Stimulated activated naive B cell treated with anti-CD40 and anti-IgM and Interleukin-4, amounts not matched to agents 10 μg/mL and 1 μg/mL and 100 μg/mL, for 72 hours (primary cell): ENCODE measurements at regions not wholly inside any gene's neighbourhood (a gene's known extent, or its start where the extent isn't known, plus 50 kb on each side); places are given as distances from the start of the nearest gene placed in this dataset.

ENCODE experiments used
- ATAC-seq, 2 donors: fragments of 150-1000 bp; cut with Tn5 transposase; replicated peaks; 2 replicates each; pipeline ENCODE4 v1.10.0; 2021; ENCODE audit warnings: moderate library complexity in 1 of 2
- DNase-seq: peaks from one replicate; pipeline ENCODE4 v3.0.0; 2021
- H3K27ac Mint-ChIP-seq: one replicate; pipeline ENCODE4 v1.8.0; 2022; ENCODE audit warnings: mild to moderate bottlenecking, mixed read lengths
- H3K27me3 Mint-ChIP-seq, 2 donors: one replicate each; pipeline ENCODE4 v1.8.0; 2022; ENCODE audit warnings: mixed read lengths in 2 of 2
- H3K36me3 Mint-ChIP-seq, 2 donors: one replicate each; pipeline ENCODE4 v1.8.0; 2022; ENCODE audit warnings: mixed read lengths in 2 of 2, mild to moderate bottlenecking in 1 of 2
- H3K4me1 Mint-ChIP-seq, 2 donors: one replicate each; pipeline ENCODE4 v1.8.0; 2022; ENCODE audit warnings: mixed read lengths in 2 of 2, mild to moderate bottlenecking in 1 of 2
- H3K4me3 Mint-ChIP-seq, 2 donors: one replicate each; pipeline ENCODE4 v1.8.0; 2022; ENCODE audit warnings: mild to moderate bottlenecking in 2 of 2, mixed read lengths in 2 of 2, moderate library complexity in 1 of 2
- H3K9me3 Mint-ChIP-seq, 2 donors: one replicate each; pipeline ENCODE4 v1.8.0; 2022; ENCODE audit warnings: mixed read lengths in 2 of 2, mild to moderate bottlenecking in 1 of 2

DNA sequence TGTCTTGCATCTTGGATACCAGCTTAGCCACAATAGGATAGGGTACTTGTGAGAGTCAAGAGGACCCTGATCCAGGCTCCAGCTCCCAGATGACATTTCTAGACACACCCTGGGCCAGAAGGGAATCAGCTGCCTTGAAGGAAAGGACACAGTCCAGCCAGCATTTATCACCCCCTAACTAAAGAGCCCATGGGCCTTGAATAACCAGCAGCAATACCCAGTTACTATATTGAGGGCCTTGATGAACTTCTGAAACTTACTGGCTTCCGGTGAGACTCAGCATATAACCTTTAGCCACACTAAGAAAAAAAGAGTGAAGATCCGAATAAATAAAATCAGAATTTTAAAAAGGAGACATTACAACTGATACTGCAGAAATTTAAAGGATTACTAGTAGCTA lies 1135.4 kb downstream of the LRFN5 start:
- H3K9me3 Mint-ChIP-seq: no peaks in the 10 kb centered on the region
- no peak overlapping the region for H3K4me3 Mint-ChIP-seq
- DNase-seq: no peak
- no peak overlapping the region for H3K27ac Mint-ChIP-seq
- no peaks in the 10 kb centered on the region for H3K4me1 Mint-ChIP-seq
- H3K36me3 Mint-ChIP-seq: no peaks in the 10 kb centered on the region
- no peaks in the 10 kb centered on the region for H3K27me3 Mint-ChIP-seq
- no peak for ATAC-seq

GRCh38 chr14:42736408-42736807 lies 1129.7 kb downstream of the LRFN5 start:
- ATAC-seq (no peak), DNase-seq (no peak)
- Mint-ChIP-seq H3K27ac (no peak overlapping the region), H3K4me1 (no peaks in the 10 kb centered on the region), H3K9me3 (no peaks in the 10 kb centered on the region), H3K27me3 (no peaks in the 10 kb centered on the region), H3K4me3 (no peak overlapping the region), H3K36me3 (no peaks in the 10 kb centered on the region)

- Mint-ChIP-seq H3K9me3 (peaks cover 0 to 2% of the 10 kb centered on the region in 2 donors), H3K4me3 (no peak overlapping the region), H3K27me3 (no peaks in the 10 kb centered on the region), H3K36me3 (no peaks in the 10 kb centered on the region), H3K27ac (no peak overlapping the region), H3K4me1 (no peaks in the 10 kb centered on the region)
- DNase-seq (no peak), ATAC-seq (no peak)
These were observed 1127.4 kb downstream of the LRFN5 start for GRCh38 chr14:42734041-42734440.

DNA sequence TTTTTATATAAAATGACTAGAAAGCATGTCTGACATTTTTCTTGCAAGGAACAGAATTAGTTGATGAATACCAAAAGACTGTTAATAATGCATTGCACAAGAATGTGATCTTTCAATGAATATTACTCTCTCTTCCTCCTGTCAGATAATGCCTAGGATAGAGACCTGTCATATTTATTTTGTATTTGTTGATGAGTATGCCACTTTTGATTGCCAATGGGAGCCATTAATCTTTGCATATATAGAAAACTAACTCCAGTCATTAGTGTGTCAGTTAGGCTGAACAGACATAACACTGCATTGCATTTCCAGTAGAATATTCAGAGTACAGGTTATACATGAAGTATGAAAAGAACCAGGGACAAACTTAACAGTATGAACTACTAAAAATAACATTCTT lies 1125.3 kb downstream of the LRFN5 start:
- Mint-ChIP-seq H3K27ac (no peak overlapping the region), H3K27me3 (no peaks in the 10 kb centered on the region), H3K36me3 (no peaks in the 10 kb centered on the region), H3K9me3 (peaks cover 0 to 2% of the 10 kb centered on the region in 2 donors), H3K4me3 (no peak overlapping the region), H3K4me1 (no peaks in the 10 kb centered on the region)
- DNase-seq (no peak), ATAC-seq (no peak)

GRCh38 chr14:42731480-42731879 lies 1124.8 kb downstream of the LRFN5 start:
- H3K4me1 Mint-ChIP-seq: no peaks in the 10 kb centered on the region
- ATAC-seq: no peak
- no peak overlapping the region for H3K27ac Mint-ChIP-seq
- H3K36me3 Mint-ChIP-seq: no peaks in the 10 kb centered on the region
- H3K9me3 Mint-ChIP-seq: peaks cover 0 to 2% of the 10 kb centered on the region in 2 donors
- no peak overlapping the region for H3K4me3 Mint-ChIP-seq
- DNase-seq: no peak
- H3K27me3 Mint-ChIP-seq: no peaks in the 10 kb centered on the region

DNA sequence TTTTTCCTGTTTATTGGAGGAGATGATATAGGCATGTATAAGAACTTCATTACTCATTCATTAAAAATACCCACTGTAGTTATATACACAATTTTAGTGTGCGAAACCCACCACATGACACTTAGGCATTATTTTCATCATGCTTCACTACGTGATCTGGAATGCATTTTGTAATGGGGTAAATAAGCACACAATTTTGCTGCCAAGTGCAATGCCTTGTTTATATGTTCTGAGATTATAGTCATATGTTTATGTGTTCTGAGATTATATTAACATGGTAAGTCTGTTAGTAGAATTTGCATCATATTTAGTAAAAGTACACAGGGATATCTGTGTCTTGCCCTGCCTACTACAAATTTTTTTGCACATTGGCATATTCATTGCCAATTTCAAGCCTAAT lies 1123.0 kb downstream of the LRFN5 start:
- Mint-ChIP-seq H3K4me1 (no peaks in the 10 kb centered on the region), H3K4me3 (no peak overlapping the region), H3K9me3 (peaks cover 0 to 2% of the 10 kb centered on the region in 2 donors), H3K27me3 (no peaks in the 10 kb centered on the region), H3K36me3 (no peaks in the 10 kb centered on the region), H3K27ac (no peak overlapping the region)
- ATAC-seq (no peak), DNase-seq (no peak)

GRCh38 chr14:42719391-42719790 lies 1112.7 kb downstream of the LRFN5 start:
- no peak overlapping the region for H3K27ac Mint-ChIP-seq
- H3K9me3 Mint-ChIP-seq: peaks cover 0 to 3% of the 10 kb centered on the region in 2 donors
- no peak for ATAC-seq
- H3K4me1 Mint-ChIP-seq: no peaks in the 10 kb centered on the region
- H3K27me3 Mint-ChIP-seq: no peaks in the 10 kb centered on the region
- H3K36me3 Mint-ChIP-seq: no peaks in the 10 kb centered on the region
- H3K4me3 Mint-ChIP-seq: no peak overlapping the region
- no peak for DNase-seq

DNA sequence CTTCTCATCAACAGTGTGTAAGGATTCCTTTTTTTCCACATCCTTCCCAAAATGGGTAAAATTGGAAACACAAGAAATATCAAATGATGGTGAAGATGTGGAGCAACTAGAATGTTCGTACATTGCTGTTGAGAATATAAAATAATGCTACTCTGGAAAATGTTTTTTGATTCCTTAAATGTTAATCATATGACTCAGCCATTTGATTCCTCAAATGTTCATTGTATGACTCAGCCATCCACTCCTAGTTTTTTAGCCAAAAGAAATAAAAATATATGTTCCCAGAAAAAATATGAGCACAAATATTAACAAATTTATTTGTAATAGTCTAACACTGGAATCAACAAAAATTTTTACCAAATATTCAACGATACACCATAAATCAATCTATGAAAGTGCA lies 1108.6 kb downstream of the LRFN5 start:
- ATAC-seq (no peak), DNase-seq (no peak)
- H3K27ac Mint-ChIP-seq: no peak overlapping the region
- H3K4me3 Mint-ChIP-seq: no peak overlapping the region
- H3K4me1 Mint-ChIP-seq: no peaks in the 10 kb centered on the region
- no peaks in the 10 kb centered on the region for H3K27me3 Mint-ChIP-seq
- no peaks in the 10 kb centered on the region for H3K36me3 Mint-ChIP-seq
- H3K9me3 Mint-ChIP-seq: peaks cover 0 to 3% of the 10 kb centered on the region in 2 donors

GRCh38 chr14:42710071-42710470 lies 1103.4 kb downstream of the LRFN5 start:
- ATAC-seq (no peak), DNase-seq (no peak)
- H3K4me1 Mint-ChIP-seq: no peaks in the 10 kb centered on the region
- H3K4me3 Mint-ChIP-seq: no peak overlapping the region
- H3K36me3 Mint-ChIP-seq: no peaks in the 10 kb centered on the region
- no peaks in the 10 kb centered on the region for H3K27me3 Mint-ChIP-seq
- H3K27ac Mint-ChIP-seq: no peak overlapping the region
- H3K9me3 Mint-ChIP-seq: peaks cover 0 to 3% of the 10 kb centered on the region in 2 donors

DNA sequence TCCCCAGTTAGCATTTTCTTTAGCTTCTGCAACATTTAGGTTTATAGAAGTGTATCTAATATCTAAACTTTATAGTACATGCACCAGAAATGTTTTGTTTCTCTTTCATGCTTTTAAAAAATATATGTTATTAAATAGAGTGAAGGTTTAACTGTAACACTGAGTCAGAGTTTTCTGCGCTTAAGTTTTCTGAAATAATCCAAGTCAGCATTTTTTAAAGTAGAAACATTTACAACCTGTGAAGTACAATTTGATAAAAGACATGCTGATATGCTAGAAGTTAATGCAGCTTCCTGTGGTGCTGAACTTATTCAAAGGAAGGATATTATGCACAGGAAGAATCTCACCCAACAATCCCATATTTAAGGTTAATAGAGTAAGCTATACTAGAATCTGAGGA lies 1096.8 kb downstream of the LRFN5 start:
- Mint-ChIP-seq H3K27ac (no peak overlapping the region), H3K36me3 (no peaks in the 10 kb centered on the region), H3K9me3 (no peaks in the 10 kb centered on the region), H3K4me3 (no peak overlapping the region), H3K27me3 (no peaks in the 10 kb centered on the region), H3K4me1 (no peaks in the 10 kb centered on the region)
- DNase-seq (no peak), ATAC-seq (no peak)

DNA sequence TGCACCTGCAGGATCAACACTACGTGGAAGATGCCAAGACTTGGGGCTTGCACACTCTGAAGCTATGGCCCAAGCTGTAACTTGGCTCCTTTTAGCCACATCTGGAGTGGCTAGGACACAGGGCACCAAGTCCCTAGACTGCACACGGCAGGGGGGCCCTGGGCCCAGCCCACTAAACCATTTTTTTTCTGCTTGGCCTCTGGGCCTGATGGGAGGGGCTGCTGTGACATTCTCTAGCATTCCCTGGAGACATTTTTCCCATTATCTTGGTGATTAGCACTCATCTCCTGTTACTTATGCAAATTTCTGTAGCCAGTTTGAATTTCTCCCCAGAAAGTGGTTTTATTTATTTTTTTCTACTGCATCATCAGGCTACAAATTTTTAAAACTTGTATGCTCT lies 1080.7 kb downstream of the LRFN5 start:
- H3K27ac Mint-ChIP-seq: no peak overlapping the region
- H3K4me1 Mint-ChIP-seq: no peaks in the 10 kb centered on the region
- H3K36me3 Mint-ChIP-seq: no peaks in the 10 kb centered on the region
- H3K4me3 Mint-ChIP-seq: no peak overlapping the region
- H3K27me3 Mint-ChIP-seq: no peaks in the 10 kb centered on the region
- H3K9me3 Mint-ChIP-seq: peaks cover 0 to 6% of the 10 kb centered on the region in 2 donors
- ATAC-seq (no peak), DNase-seq (no peak)

- H3K36me3 Mint-ChIP-seq: no peaks in the 10 kb centered on the region
- no peak overlapping the region for H3K27ac Mint-ChIP-seq
- no peak for ATAC-seq
- no peaks in the 10 kb centered on the region for H3K4me1 Mint-ChIP-seq
- no peak for DNase-seq
- no peak overlapping the region for H3K4me3 Mint-ChIP-seq
- peaks cover 0 to 2% of the 10 kb centered on the region in 2 donors for H3K9me3 Mint-ChIP-seq
- no peaks in the 10 kb centered on the region for H3K27me3 Mint-ChIP-seq
These were observed 1077.0 kb downstream of the LRFN5 start for GRCh38 chr14:42683707-42684106.

GRCh38 chr14:42676636-42677035 lies 1070.0 kb downstream of the LRFN5 start:
- no peak overlapping the region for H3K27ac Mint-ChIP-seq
- ATAC-seq: no peak
- no peaks in the 10 kb centered on the region for H3K4me1 Mint-ChIP-seq
- no peak for DNase-seq
- no peaks in the 10 kb centered on the region for H3K36me3 Mint-ChIP-seq
- H3K27me3 Mint-ChIP-seq: no peaks in the 10 kb centered on the region
- H3K4me3 Mint-ChIP-seq: no peak overlapping the region
- H3K9me3 Mint-ChIP-seq: peaks cover 0 to 6% of the 10 kb centered on the region in 2 donors

- Mint-ChIP-seq H3K9me3 (peaks cover 0 to 6% of the 10 kb centered on the region in 2 donors), H3K36me3 (no peaks in the 10 kb centered on the region), H3K27ac (no peak overlapping the region), H3K4me3 (no peak overlapping the region), H3K4me1 (no peaks in the 10 kb centered on the region), H3K27me3 (no peaks in the 10 kb centered on the region)
- ATAC-seq (no peak), DNase-seq (no peak)
These were observed 1067.3 kb downstream of the LRFN5 start for GRCh38 chr14:42673963-42674362.

DNA sequence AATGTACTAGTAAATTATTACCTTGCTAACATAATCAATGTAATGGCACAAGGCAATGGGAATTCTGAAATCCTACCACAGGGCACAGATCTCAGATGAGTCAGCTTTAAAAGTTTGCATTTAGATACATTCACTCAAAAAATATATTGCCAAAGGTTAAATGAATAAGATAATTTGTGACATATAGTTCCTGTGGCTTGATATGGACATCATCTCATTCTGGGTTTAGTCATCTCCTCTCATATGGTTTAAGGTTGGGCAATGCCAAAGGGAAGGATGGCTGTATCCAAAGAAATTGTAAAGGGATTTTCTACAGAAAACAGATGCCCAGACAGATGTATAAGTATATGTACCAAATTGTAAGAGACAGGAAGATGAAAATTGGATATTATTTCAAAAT lies 1065.0 kb downstream of the LRFN5 start:
- Mint-ChIP-seq H3K36me3 (no peaks in the 10 kb centered on the region), H3K4me1 (no peaks in the 10 kb centered on the region), H3K27me3 (no peaks in the 10 kb centered on the region), H3K9me3 (peaks cover 0 to 6% of the 10 kb centered on the region in 2 donors), H3K4me3 (no peak overlapping the region), H3K27ac (no peak overlapping the region)
- DNase-seq (no peak), ATAC-seq (no peak)

DNA sequence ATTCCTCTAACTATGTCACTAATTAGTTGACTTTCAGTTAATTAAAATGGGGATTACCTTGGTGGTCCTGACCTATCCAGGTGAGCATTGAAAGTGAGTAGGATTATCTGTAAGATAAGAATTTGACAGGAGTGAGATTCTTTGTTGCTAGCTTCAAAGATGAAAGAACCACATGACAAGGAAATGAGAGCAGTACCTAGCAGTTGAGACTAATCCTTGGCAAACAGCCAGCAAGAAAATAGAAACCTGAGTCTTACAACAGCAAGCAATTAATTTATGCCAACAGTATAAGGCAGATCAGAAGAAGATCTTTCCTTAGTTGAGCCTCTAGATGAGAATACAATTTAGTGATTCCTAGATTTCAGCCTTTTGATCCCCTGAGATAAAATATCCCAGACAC lies 1058.4 kb downstream of the LRFN5 start:
- Mint-ChIP-seq H3K9me3 (peaks cover 0 to 5% of the 10 kb centered on the region in 2 donors), H3K27ac (no peak overlapping the region), H3K4me3 (no peak overlapping the region), H3K4me1 (no peaks in the 10 kb centered on the region), H3K36me3 (no peaks in the 10 kb centered on the region), H3K27me3 (no peaks in the 10 kb centered on the region)
- DNase-seq (no peak), ATAC-seq (no peak)
